RPMI8226 (cell line): ENCODE measurements at regions not wholly inside any gene's neighbourhood (a gene's known extent, or its start where the extent isn't known, plus 50 kb on each side); places are given as distances from the start of the nearest gene placed in this dataset.
A peak's percentile ranks its signal among the peaks of the same experiment; 100 is the strongest.

Experiments
- DNase-seq: peaks from one replicate; pipeline ENCODE4 v3.0.0-alpha.2; 2015

GRCh38 chr16:35296962-35297653 is 1837.7 kb downstream of the TP53TG3F start:
- DNase-seq = no peak

DNA sequence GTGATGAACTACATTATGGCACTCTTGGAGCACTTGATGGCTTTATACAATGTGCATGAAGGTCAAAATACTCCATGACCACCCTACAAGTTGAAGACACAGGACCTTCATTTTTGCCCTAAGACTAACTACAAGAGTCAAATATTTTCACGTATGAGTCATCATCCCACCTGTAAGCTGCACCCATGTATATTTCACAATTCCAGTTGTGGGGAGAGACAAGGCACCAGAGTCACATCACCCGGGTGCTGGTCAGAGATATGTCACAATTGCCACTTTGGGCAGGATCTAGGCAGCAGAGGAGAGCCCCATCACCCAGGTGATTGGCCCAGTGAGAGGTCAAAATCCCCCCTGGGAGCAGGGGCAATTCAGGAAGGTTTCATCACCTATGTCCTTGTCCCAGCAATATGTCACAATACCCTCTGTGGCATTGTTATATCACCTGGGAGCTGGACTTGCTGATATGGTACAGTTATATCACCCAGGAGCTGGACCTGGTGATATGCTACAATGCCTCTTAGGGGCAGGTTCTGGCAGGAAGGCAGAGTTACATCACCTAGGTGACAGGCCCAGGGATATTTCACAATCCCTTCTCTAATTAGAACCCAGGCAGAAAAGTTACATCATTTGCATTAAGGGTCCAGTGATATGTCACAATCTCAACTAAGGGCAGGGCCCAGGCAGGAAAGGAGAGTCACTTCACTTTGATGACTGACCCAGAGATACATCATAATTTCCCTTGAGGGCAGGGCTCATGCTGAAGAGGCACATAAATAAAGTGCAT is 1839.2 kb downstream of the TP53TG3F start:
- no peak for DNase-seq

DNA sequence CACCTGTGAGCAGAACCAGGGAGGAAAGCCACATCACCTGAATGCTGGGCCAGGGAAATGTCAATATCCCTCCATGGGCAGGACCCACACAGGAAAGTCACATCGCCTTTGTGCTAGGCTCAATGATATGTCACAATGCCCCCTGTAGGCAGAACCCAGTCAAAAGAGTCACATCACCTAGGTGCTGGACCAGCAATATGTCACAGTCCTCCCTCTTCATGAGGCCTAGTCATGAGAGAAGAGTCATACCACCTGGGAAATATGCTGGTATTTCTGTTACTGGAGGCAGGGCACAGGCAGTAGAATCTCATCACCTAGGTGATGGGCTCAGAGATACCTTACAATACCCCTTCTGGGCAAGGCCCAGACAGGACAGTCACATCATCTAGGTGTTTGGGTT is 1843.4 kb downstream of the TP53TG3F start:
- no peak for DNase-seq

GRCh38 chr16:35305476-35305875 is 1846.1 kb downstream of the TP53TG3F start:
- DNase-seq = no peak

DNA sequence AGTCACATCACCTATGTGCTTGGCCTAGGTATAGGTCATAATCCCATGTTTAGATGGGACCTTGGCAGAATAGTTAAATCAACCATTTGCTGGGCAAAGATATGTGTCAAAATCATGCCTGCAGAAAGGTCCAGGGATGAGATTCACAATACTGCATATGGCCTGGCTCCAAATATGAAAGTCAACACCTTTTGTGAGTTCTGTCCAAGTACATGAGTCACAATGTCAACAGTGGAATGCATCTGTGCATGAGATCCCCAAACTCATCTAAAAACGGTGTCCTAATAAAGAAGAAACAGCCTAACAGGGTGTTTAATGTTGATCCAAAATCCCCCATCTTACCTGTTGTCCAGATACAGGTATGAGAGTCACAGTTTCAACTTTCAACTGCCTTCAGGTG is 1847.5 kb downstream of the TP53TG3F start:
- DNase-seq = no peak

DNA sequence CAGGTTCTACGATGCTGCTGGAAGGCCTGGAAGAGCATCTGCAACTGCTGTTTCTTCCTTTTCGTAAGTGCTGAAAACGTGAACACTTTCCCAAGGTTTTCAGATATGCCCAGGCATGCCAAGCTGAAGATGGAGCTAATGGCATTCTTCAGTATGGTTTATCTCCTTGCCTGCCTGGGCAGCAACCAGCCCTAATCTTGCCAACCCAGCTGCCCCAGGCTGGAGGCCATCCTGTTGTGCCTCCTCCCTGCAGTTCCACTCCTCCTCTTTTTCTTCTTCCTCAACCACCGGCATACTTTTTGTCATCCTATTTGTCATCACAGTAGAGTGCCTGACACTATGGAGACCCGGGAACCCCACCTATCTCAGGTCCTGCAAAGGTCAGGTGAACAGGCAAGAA is 1849.3 kb downstream of the TP53TG3F start:
- DNase-seq = no peak

- no peak for DNase-seq
These were observed 1851.6 kb downstream of the TP53TG3F start for GRCh38 chr16:35310999-35311398.

- no peak for DNase-seq
These were observed 1852.1 kb downstream of the TP53TG3F start for GRCh38 chr16:35311475-35311874.

- DNase-seq = no peak
These were observed 1854.9 kb downstream of the TP53TG3F start for GRCh38 chr16:35314298-35314697.

- no peak for DNase-seq
These were observed 1860.3 kb downstream of the TP53TG3F start for GRCh38 chr16:35319536-35320192.

DNA sequence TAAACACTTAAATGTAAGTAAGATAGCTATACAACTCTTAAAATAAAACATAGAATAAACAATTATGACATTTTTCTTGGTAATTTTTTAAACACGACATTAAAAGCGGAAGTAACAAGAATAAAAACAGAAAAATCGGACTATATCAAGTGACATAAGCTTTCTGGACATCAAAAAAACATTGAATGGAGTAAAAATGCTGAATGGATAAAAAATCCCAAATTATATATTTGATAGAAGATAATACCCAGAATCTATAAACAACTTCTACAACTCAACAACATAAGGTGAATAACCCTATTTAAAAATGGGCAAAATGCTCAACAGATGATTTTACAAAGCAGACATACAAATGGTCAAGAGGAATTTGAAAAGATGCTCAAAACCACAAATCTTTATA is 1866.5 kb downstream of the TP53TG3F start:
- no peak for DNase-seq

GRCh38 chr16:35339337-35339736 is 1879.9 kb downstream of the TP53TG3F start:
- DNase-seq = no peak

DNA sequence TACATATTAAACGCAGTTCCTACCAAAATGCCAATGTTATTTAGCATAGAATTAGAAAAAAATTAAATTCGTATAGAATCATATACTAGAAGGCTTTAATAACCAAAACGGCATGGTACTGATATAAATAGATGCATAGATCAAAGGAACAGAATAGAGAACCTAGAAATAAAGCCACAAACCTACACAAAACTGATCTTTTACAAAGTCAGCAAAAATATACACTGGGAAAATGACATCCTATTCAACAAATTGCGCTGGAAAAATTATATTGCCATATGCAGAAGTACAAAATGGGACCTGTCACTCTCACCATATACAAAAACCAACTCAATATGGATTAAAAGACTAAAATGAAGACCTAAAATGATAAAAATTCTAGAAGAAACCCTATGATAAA is 1882.6 kb downstream of the TP53TG3F start:
- no peak for DNase-seq

DNA sequence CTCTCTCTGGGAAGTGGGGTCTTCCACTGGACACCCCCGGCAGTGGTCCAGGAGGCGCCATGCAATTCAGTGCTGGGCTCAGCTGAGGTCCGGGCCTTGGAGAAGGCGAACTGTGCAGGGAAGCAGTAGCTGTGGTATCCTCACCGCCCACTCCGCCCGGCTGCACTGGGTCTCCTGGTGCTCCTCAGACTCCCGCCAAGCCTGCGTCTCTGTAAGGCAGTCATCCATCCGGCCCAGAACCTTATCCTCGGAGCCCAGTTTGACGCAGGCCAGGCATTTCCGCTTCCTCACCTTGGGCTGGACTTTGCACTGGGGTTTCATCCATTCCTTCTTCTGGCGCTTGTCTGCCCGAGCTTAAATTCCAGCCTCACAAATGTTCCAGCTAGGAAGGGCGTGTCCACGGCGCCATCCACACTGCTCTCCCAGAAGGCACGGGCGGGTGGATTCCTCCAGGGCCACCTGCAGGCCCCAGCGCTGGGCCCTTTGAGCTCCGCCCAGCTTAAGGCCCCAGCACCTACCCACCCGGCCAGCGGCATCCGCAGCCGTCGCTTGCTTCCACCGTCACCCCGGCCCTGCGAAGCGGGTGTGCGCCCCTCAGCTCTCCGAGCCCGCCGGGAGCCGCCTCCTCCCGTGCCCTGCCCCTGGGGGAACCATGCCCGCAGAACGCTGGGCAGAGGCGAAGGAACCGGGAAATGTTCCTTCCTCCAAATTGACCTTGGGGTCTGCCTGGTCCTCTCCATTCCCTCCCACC is 1884.8 kb downstream of the TP53TG3F start:
- DNase-seq = no peak

DNA sequence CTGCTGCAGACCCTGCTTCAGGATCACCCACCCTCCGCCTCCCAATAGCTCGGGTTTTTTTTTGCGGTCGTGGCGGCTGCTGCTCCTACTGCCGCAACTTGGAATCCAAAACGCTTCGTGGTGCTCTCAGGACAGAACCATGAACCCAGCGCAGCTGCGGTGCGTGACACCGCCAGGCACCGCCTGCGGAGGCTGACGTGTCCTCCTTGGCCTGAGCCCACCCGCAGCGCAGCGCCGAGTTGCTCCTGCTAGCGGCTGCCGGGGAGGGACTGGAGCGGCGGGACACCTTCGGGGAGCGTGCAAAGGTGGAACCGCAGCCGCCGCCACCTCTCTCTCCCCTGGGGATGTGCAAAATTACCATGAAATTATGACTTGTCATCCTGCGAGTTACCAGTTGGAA is 1893.0 kb downstream of the TP53TG3F start:
- no peak for DNase-seq

- DNase-seq = no peak
These were observed 1904.1 kb downstream of the TP53TG3F start for GRCh38 chr16:35363510-35363909.

DNA sequence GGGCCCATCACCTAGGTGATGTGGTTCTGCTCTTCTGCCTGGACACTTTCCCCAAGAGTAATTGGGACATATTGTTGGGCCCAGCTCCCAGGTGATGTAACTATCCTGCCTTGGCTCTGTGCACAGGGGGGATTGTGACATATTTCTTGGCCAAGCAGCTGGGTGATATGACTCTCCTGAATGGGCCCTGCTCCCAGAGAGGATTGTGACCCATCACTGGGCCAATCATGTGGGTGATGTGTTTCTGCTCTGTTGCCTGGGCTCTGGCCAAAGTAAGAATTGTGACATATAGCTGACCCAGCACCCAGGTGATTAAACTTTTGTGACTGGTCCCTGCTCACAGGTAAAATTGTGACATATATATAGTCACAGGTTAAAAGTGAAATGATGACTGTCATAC is 1904.9 kb downstream of the TP53TG3F start:
- no peak for DNase-seq

GRCh38 chr16:35365675-35366074 is 1906.3 kb downstream of the TP53TG3F start:
- DNase-seq = no peak

GRCh38 chr16:35370617-35371016 is 1911.2 kb downstream of the TP53TG3F start:
- DNase-seq = no peak

- DNase-seq = no peak
These were observed 1917.7 kb downstream of the TP53TG3F start for GRCh38 chr16:35377142-35377541.

DNA sequence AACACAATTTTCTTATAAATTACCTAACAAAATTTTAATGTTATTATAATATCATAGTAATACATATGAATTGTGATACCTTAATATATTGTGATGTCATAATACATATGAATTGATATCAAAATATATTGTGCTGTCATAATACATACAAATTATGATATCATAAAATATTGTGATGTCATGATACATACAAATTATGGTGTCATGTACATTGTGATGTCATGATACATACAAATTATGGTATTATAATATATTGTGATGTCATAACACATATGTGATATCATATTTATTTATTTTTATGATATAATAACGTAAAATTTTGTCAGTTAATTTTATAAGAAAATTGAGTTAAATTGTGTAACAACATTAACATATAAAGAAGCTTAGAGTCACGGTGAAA is 1927.2 kb downstream of the TP53TG3F start:
- DNase-seq = no peak

GRCh38 chr16:35391328-35391727 is 1931.9 kb downstream of the TP53TG3F start:
- peak; percentile 70 for DNase-seq

DNA sequence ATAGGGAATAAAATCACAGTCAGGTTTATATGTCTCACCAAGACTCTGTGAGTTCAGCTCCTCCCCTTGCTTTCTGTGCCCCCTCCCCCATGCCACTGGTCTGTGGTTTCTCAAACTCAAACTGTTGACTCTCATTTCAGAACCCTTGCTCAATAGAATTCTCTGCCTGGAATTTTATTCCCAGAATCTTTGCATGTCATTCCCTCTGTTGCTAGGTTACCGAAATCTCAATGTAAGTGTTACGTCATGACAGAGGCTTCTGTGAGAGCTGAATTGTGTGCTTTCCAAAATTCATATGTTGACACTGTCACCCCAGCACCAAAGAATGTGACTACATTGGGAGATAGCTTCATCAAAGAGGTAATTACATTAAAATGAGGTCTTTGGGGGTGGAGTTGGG is 1938.8 kb downstream of the TP53TG3F start:
- no peak for DNase-seq
